ENCODE measurements at regions not wholly inside any gene's neighbourhood (a gene's known extent, or its start where the extent isn't known, plus 50 kb on each side); places are given as distances from the start of the nearest gene placed in this dataset.

DNA sequence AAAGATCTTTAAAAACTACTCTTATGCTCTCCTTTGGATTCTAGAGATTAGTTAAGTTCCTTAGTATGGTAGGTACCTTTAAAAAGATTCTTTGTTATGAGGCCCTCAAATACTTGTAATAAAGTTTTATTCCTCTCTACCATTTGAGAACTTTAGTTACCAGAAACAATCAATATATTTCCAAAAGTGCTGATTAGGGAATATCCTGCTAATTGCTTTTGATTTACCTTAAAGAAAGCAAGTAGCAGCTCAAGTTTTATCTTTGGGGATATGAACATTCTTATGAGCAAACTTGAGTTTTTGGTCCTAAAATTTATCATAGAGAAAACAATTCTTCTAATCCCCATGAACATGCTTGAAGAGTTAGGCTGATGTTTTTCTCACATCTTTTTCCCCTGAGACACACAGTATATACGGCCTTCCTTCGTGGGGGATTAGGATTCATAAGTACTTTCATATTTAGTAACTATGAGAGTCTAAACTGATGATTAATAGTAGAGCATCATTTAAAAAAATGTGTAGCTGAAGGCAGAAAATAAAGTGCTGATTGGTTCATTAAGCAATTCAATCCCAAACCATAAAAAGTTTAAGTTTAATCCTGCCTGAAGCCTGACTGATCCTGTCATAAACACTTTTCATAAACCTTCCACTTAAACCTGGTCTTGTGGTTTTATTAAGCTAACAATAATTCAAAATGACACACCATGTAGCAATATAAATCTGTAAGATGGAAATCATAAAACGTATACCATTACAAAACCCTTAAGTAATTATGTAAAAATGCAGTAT lies 380.5 kb upstream of the FBXO33 start:
- Histone ChIP-seq H3K4me1 (ENCODE audit: insufficient read depth, low read length) (no peaks in the 10 kb centered on the region), H3K27me3 (ENCODE audit: insufficient read depth, low read length) (no peaks in the 10 kb centered on the region), H3K14ac (ENCODE audit: insufficient read depth, low read length) (no peak overlapping the region), H2AK5ac (ENCODE audit: insufficient read length, low read length) (no peak overlapping the region), H3K79me1 (ENCODE audit: insufficient read depth, low read depth, low read length, poor library complexity, severe bottlenecking) (no peaks in the 10 kb centered on the region), H4K91ac (ENCODE audit: insufficient read length, low read depth, low read length) (no peak overlapping the region), H3K4me2 (ENCODE audit: insufficient read depth, insufficient read length, low read length) (no peak overlapping the region), H3K9ac (ENCODE audit: extremely low read depth, insufficient read length, low read length) (no peak overlapping the region), H3K9me3 (ENCODE audit: control insufficient read depth, low read depth, low read length) (no peaks in the 10 kb centered on the region), H4K8ac (replicated peaks; ENCODE audit: insufficient read length, low read depth, low read length) (no peak overlapping the region), H3K4ac (ENCODE audit: low read depth, low read length) (no peak overlapping the region), H4K20me1 (ENCODE audit: control insufficient read depth, insufficient read depth, insufficient read length) (no peaks in the 10 kb centered on the region), H3K18ac (ENCODE audit: insufficient read length, low read depth, low read length) (no peak overlapping the region), H3K27ac (ENCODE audit: insufficient read length, low read depth, low read length) (no peak overlapping the region), H3K23ac (ENCODE audit: insufficient read length, low read depth, low read length) (no peak overlapping the region), H3T11ph (ENCODE audit: low read length) (no peak overlapping the region), H3K56ac (ENCODE audit: insufficient read length, low read depth, low read length) (no peak overlapping the region), H3K23me2 (ENCODE audit: insufficient read length, low read depth, low read length, poor library complexity, severe bottlenecking) (no peaks in the 10 kb centered on the region), H2AFZ (ENCODE audit: low read length) (no peak overlapping the region), H2BK12ac (ENCODE audit: insufficient read length, low read depth, low read length) (no peak overlapping the region), H2BK20ac (ENCODE audit: low read depth, low read length, poor library complexity, severe bottlenecking) (no peak overlapping the region), H4K5ac (ENCODE audit: insufficient read length, low read depth, low read length) (no peak overlapping the region), H2BK120ac (ENCODE audit: low read depth, low read length, poor library complexity, severe bottlenecking) (no peak overlapping the region), H3K79me2 (ENCODE audit: insufficient read depth, low read length) (no peaks in the 10 kb centered on the region), H2BK5ac (ENCODE audit: insufficient read length, low read length) (no peak overlapping the region), H2BK15ac (ENCODE audit: low read depth, low read length) (no peak overlapping the region)
- H3K27ac Mint-ChIP-seq, result no peak overlapping the region
- no peak for DNase-seq
- H3K36me3 Mint-ChIP-seq (ENCODE audit: insufficient read depth in 1 of 3, low read depth in 3 of 3), result 0 out of 7 replicates have a peak, but pooled peaks cover 0 to 2% (median 0%) of the 10 kb centered on the region in 3 experiments
- WGBS (ENCODE audit: extremely low coverage, insufficient read length, low lambda C conversion rate), result no CpG with 5 or more reads among the region's 3 CpGs
- no peak overlapping the region for H3K4me3 Mint-ChIP-seq
- no peaks in the 10 kb centered on the region for H3K27me3 Mint-ChIP-seq (ENCODE audit: low read depth)
- TF ChIP-seq, protein P1, sequence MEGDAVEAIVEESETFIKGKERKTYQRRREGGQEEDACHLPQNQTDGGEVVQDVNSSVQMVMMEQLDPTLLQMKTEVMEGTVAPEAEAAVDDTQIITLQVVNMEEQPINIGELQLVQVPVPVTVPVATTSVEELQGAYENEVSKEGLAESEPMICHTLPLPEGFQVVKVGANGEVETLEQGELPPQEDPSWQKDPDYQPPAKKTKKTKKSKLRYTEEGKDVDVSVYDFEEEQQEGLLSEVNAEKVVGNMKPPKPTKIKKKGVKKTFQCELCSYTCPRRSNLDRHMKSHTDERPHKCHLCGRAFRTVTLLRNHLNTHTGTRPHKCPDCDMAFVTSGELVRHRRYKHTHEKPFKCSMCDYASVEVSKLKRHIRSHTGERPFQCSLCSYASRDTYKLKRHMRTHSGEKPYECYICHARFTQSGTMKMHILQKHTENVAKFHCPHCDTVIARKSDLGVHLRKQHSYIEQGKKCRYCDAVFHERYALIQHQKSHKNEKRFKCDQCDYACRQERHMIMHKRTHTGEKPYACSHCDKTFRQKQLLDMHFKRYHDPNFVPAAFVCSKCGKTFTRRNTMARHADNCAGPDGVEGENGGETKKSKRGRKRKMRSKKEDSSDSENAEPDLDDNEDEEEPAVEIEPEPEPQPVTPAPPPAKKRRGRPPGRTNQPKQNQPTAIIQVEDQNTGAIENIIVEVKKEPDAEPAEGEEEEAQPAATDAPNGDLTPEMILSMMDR (conservative IDR thresholded peaks at IDR 0.05), result no peak
- H3K9me3 Mint-ChIP-seq, result no peaks in the 10 kb centered on the region; a peak in 1 of 5 replicates
- 0 out of 4 replicates have a peak, but pooled peaks cover 0 to 2% of the 10 kb centered on the region in 2 experiments for H3K4me1 Mint-ChIP-seq
